ENCODE measurements at regions not wholly inside any gene's neighbourhood (a gene's known extent, or its start where the extent isn't known, plus 50 kb on each side); places are given as distances from the start of the nearest gene placed in this dataset.

GRCh38 chrX:10079231-10079630, 77.5 kb upstream of the CLCN4 start:
- no peak for TF ChIP-seq CTCF (IDR thresholded peaks at IDR 0.05)
- no peak for TF ChIP-seq POLR2A (IDR thresholded peaks at IDR 0.05)
